ENCODE measurements at regions not wholly inside any gene's neighbourhood (a gene's known extent, or its start where the extent isn't known, plus 50 kb on each side); places are given as distances from the start of the nearest gene placed in this dataset.
"Not testable (repeated sequence)": the region's sequence is repeated elsewhere in the genome, so short reads cannot be mapped to it uniquely, and the experiment has no call there.

GRCh38 chrX:122238801-122239200, 945.3 kb upstream of the GRIA3 start:
- DNase-seq: no peak

DNA sequence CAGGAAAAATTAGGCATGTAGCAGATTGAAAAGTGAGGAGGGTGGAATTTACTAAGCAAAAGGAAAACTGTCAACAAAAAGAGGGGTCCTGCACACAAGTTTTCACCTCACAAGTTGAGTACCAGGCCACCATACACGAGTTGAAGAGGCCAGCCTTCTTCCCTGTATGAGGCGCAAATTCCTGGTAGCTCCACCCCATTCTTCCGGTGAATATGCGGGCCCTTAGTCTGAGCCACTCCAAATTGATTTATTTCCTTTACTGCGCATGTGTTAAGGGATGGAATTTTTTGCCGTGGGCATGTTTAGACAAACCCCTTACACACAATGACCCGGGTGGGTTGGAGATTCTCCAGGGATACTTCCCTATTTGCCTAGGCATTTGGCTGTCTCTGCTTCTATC, 942.1 kb upstream of the GRIA3 start:
- no peak for DNase-seq

GRCh38 chrX:122244080-122244479, 940.0 kb upstream of the GRIA3 start:
- DNase-seq: no peak

DNA sequence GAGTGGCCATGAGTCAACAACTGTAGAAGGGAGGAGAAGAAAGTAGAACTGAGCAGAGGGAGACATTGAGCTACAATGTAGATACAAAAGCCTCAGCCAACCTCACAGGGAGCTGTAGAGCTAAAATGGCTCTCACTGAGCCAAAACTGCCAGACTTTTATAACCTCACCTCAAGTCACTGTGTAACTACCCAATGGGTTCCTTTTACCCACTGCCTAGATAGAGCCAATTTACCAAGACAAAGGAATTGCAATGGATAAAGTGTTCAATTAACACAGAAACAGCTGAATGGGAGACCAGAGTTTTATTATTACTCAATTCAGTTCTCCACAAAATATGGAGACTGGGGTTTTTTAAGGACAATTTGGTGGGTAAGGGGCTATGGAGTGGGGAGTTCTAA, 938.9 kb upstream of the GRIA3 start:
- DNase-seq: no peak

DNA sequence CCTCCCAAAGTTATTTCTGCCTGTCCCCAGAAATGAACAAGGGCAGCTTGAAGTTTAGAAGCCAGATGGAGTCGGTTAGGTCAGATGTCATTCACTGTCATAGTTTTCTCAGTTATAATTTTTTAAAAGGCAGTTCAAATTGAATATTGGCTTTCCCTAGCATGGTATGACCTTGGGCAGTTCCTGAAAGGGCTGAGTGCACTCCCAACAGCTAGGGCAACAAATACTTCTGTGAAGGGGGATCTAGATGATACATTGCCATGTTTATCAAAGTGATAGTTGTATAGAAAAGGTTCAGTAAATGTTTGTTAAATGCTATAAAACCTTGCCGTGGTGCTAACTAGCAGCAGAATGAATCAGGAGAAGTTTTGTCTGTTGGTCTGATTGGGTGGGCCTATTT, 938.1 kb upstream of the GRIA3 start:
- DNase-seq: no peak

DNA sequence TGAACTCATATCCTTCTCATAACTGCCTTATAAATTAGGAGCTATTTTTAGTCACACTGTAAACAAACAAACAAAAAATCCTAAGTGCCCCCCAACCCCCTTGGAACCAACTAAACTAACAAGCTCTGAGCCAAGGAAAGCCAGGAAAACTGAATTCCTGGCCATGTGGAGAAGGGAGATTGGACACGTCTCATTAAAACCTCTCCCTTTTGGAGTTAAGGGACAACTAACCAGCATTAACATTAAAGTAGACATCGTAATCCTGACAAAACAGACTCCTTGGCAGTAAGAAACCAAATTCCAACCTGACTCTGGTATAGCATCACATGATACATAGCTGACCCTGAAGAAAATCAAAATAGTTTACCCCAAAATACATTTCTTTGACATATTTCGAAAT, 937.1 kb upstream of the GRIA3 start:
- DNase-seq: no peak

- no peak for DNase-seq
Observed at GRCh38 chrX:122248681-122249080, 935.4 kb upstream of the GRIA3 start.

- no peak for DNase-seq
Observed at GRCh38 chrX:122252454-122252853, 931.6 kb upstream of the GRIA3 start.

- DNase-seq: no peak
Observed at GRCh38 chrX:122268353-122268752, 915.7 kb upstream of the GRIA3 start.

GRCh38 chrX:122269243-122269781, 914.8 kb upstream of the GRIA3 start:
- DNase-seq: no peak

DNA sequence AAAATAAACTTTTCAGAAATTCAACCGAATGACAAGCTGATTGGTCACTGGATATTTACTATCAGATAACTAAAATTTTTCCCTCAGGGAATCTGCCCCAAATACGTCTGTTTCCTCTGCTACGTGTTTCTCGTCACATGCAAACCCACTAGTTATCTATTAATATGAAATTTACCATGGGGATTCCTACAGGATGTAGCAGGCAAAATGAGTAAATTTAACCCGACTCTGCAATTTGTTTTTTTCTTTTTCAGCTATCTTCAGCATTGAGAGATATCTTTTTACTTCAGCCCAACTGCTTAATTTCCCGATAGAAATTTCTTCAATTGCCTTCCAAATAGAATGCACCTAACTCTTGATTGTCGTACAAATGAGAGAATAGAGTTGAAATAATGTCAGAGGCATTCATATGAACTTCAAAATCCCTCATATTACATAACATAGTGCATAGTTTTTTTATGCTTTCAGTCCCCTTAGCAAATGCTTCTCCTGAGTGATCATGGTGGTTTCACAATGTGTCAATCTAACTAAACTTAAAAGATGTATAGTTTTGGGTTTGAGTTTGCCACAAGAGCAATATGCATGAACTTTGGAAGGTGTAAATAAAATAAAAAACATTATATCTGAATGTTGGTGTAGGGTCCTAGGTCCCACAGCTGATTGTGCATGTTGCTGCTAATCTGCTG, 913.1 kb upstream of the GRIA3 start:
- no peak for DNase-seq

DNA sequence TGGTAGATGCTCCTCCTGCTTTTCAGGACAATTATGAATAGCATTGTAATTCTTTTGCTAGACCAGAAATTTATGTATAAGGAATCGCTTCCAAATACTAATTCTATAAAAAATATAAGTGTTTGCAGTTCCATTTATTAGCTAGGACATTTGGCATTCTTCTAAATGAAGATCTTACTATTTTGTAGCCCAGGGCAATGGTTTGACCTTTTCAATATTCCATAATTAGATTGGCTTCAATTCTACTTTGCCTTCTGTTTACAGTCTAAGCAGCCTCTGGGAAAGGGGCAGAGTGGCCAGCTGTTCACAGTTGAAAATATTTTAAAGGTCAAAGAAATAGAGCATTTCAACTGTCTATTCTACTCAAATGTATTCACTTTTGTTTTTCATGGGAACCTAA, 912.1 kb upstream of the GRIA3 start:
- no peak for DNase-seq

GRCh38 chrX:122279746-122280145, 904.3 kb upstream of the GRIA3 start:
- no peak for DNase-seq

DNA sequence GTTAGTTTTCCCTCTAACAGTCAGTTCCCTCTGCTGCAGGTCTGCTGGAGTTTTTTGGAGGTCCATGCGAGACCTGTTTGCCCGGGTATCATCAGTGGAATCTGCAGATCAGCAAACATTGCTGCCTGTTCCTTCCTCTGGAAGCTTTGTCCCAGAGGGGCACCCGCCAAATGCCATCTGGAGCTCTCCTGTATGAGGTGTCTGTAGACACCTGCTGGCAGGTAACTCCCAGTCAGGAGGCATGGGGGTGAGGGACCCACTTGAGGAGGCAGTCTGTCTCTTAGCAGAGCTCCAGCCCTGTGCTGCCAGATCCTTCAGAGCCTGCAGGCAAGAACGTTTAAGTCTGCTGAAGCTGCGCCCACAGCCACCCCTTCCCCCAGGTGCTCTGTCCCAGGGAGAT, 884.3 kb upstream of the GRIA3 start:
- not testable (repeated sequence) for DNase-seq

DNA sequence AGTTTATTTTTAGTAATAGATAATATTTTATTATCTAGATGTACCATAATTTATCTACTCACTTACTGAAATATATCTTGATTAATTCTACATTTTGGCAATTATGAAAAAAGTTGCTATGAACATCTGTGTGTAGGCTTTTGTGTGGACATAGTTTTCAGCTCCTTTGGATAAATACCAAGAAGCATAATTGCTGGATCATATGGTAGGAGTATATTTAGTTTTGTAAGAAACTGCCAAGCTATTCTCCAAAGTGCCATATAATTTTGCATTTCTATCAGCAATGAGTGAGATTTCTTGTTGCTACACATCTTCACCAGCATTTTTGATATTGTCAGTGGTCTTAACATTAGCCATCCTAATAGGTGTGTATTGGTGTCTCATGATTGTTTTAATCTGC, 882.6 kb upstream of the GRIA3 start:
- no peak for DNase-seq

DNA sequence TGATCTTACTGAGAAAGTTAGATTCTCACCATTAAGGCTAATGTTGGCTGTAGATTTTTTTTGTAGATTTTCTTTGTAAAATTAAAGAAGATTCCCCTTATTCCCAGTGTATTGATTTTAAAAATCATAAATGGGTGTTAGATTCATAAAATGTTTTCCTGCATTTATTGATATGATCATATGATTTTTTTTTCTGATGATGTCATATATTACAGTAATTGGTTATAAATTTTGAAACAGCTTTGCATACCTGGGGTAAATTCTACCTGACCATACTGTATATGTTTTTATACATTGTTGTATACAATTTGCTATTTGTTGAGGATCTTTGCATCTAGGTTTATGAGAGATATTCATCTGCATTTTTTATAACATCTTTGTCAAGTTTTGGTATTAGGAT, 880.3 kb upstream of the GRIA3 start:
- no peak for DNase-seq

DNA sequence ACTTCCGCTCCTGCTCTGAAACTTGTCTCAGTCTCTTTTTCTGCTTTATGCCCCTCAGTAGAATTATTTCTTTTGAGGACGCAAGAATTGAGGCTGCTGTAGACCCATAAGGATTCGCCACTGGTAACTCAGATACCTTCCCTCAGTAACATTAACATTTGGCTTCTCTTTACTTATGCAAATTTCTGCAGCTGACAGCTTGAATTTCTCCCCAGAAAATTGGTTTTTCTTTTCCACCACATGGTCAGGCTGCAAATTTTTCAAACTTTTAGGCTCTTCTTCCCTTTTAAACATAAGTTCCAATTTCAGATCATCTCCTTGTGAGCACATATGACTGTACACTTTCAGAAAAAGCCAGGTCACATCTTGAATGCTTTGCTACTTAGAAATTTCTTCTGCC, 839.3 kb upstream of the GRIA3 start:
- DNase-seq: no peak

- DNase-seq: no peak
Observed at GRCh38 chrX:122363112-122363795, 820.8 kb upstream of the GRIA3 start.

DNA sequence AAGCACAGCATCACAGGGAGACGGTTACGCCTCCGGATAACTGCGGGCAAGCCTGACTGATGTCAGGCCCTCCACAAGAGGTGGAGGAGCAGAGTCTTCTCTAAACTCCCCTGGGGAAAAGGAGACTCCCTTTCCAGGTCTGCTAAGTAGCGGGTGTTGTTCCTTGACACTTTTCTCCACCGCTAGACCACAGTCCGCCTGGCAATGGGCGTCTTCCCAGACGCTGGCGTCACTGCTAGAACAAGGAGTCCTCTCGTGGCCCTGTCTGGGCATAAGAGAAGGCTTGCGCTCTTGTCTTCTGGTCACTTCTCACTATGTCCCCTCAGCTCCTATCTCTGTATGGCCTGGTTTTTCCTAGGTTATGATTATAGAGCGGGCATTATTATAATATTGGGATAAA, 808.5 kb upstream of the GRIA3 start:
- not testable (repeated sequence) for DNase-seq

- DNase-seq: no peak
Observed at GRCh38 chrX:122389005-122389404, 795.1 kb upstream of the GRIA3 start.

- DNase-seq: no peak
Observed at GRCh38 chrX:122418758-122419157, 765.3 kb upstream of the GRIA3 start.

DNA sequence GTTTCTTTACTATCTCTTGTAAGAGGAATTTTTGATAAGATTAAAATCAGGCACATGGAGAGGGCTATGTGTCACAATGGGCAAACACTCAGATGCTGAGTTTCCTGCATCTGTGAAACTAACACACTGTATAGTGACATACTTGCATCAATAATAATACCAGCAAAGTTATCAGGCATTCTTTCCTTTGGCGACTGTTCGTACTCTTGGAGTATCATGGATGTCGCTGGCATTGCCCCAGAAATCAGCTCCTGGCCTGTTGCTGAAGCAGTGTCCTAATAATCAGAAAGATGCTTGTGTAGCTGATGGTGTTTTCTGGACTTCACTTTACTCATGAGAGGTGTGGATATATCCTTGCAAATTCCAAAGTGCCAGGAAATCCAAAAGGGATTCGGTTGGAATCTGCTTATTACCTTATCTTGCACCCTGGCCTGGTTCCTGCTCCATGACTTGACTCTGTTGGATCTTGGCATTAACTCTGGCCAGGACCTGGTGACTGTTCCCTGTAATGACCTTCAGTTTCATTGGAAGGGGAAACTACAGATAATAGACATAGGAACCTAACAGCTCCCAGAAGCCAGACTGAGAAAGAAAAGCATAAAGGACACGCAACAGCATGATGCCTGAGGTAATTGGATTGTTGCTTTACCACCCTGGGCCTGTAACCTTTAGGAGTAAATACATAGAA, 762.5 kb upstream of the GRIA3 start:
- no peak for DNase-seq

- no peak for DNase-seq
Observed at GRCh38 chrX:122422547-122422946, 761.5 kb upstream of the GRIA3 start.

GRCh38 chrX:122434942-122435341, 749.1 kb upstream of the GRIA3 start:
- DNase-seq: no peak
